Endothelial cell (in vitro differentiated cells): ENCODE measurements at regions not wholly inside any gene's neighbourhood (a gene's known extent, or its start where the extent isn't known, plus 50 kb on each side); places are given as distances from the start of the nearest gene placed in this dataset.

Experiments
- DNase-seq: peaks from one replicate; pipeline ENCODE4 v3.0.0; 2021; ENCODE audit warnings: low spot score
- H3K27ac Mint-ChIP-seq: one replicate; pipeline ENCODE4 v1.8.0; 2021; ENCODE audit warnings: mixed read lengths, inconsistent platforms; ENCODE audit not compliant: unreplicated experiment
- H3K27me3 Mint-ChIP-seq: one replicate; pipeline ENCODE4 v1.8.0; 2021; ENCODE audit warnings: mild to moderate bottlenecking, moderate library complexity, mixed read lengths, inconsistent platforms; ENCODE audit not compliant: unreplicated experiment
- H3K36me3 Mint-ChIP-seq: one replicate; pipeline ENCODE4 v1.8.0; 2021; ENCODE audit warnings: mild to moderate bottlenecking, low read depth, mixed read lengths, inconsistent platforms; ENCODE audit not compliant: unreplicated experiment
- H3K4me1 Mint-ChIP-seq: one replicate; pipeline ENCODE4 v1.8.0; 2021; ENCODE audit warnings: mild to moderate bottlenecking, mixed read lengths, inconsistent platforms; ENCODE audit not compliant: unreplicated experiment
- H3K4me3 Mint-ChIP-seq: one replicate; pipeline ENCODE4 v1.8.0; 2021; ENCODE audit warnings: mild to moderate bottlenecking, mixed read lengths, inconsistent platforms; ENCODE audit not compliant: unreplicated experiment
- H3K9me3 Mint-ChIP-seq: one replicate; pipeline ENCODE4 v1.8.0; 2021; ENCODE audit warnings: mixed read lengths, inconsistent platforms; ENCODE audit not compliant: unreplicated experiment
- TF ChIP-seq, protein P1 (sequence below): fragments of 200-600 bp; sonication (generic); IDR thresholded peaks from one replicate; pipeline ENCODE4 v1.5.0; 2021; ENCODE audit warnings: antibody characterized with exemption; ENCODE audit not compliant: unreplicated experiment

DNA sequence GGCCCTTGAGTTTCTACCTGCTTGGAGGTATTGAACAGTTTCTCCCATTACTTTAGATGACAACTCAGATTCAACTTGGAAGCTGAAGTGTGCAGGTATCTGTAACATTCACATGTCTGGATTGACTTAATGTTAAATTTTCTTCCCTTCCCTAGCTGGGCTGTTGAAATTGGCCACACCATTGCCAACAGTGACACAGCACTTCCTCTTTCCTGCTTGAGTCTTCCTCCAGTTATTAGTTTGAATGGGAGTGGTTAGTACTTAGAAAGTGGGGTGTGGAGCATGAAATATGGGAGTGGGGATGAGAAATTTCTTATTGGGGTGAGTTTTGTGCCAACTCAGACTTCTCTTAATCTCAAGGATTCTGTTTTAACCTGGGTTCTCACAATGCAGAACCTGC, 454.9 kb downstream of the KCNJ2 start:
- Mint-ChIP-seq H3K9me3 (no peaks in the 10 kb centered on the region), H3K27ac (no peak overlapping the region), H3K4me3 (no peak overlapping the region), H3K36me3 (no peaks in the 10 kb centered on the region), H3K4me1 (peaks cover 4% of the 10 kb centered on the region), H3K27me3 (peaks cover 2% of the 10 kb centered on the region)
- no peak for DNase-seq
- TF ChIP-seq, protein P1, sequence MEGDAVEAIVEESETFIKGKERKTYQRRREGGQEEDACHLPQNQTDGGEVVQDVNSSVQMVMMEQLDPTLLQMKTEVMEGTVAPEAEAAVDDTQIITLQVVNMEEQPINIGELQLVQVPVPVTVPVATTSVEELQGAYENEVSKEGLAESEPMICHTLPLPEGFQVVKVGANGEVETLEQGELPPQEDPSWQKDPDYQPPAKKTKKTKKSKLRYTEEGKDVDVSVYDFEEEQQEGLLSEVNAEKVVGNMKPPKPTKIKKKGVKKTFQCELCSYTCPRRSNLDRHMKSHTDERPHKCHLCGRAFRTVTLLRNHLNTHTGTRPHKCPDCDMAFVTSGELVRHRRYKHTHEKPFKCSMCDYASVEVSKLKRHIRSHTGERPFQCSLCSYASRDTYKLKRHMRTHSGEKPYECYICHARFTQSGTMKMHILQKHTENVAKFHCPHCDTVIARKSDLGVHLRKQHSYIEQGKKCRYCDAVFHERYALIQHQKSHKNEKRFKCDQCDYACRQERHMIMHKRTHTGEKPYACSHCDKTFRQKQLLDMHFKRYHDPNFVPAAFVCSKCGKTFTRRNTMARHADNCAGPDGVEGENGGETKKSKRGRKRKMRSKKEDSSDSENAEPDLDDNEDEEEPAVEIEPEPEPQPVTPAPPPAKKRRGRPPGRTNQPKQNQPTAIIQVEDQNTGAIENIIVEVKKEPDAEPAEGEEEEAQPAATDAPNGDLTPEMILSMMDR, result no peak

DNA sequence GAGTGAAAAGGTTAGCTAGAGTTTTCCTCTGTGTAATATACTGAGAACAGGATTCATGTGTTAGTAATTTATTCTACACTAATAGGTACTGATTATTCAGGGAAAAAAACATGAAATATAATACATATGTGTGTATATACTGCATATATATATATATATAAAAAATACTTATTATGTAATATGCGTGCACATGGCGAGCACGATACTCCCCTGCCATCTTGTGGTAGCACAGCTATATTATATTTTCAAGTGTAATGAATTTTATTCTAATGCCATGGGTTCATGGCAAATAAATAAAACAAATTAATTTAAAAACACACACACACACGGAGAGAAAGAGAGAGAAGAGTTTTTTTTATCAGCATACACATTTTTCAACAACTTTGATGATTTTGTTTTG, 460.6 kb downstream of the KCNJ2 start:
- Mint-ChIP-seq H3K4me1 (no peaks in the 10 kb centered on the region), H3K4me3 (no peak overlapping the region), H3K27me3 (peaks cover 2% of the 10 kb centered on the region), H3K9me3 (no peaks in the 10 kb centered on the region), H3K36me3 (no peaks in the 10 kb centered on the region), H3K27ac (no peak overlapping the region)
- no peak for DNase-seq
- TF ChIP-seq, protein P1, result no peak

DNA sequence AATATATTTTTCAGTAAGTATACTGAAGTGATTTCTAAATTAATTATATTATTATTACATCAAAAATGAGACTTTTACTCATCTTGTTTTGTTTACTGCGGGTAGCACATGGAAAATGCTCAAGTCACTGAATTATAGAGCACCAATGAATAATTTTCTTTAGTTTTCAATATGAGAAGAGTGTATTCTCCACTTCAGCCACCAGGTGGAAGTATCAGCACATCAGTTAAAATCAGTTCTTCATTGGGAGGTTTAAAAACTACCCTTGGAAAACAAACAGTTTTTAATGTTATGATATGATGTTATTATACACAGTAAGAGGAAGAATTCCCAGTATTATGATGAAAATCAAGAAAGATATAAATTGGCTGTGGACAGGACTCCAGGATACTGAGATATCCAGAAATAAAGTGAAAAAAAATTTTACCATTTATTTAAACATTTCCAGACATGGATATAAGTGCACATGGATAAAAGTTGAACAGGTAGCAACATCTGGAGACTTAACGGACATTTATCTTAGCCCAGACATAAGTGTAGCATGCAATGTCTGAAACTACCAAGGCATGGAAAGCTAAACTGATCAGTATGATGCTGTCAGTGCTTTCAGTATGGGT, 467.3 kb downstream of the KCNJ2 start:
- peaks cover 1% of the 10 kb centered on the region for H3K27me3 Mint-ChIP-seq
- no peaks in the 10 kb centered on the region for H3K36me3 Mint-ChIP-seq
- H3K4me1 Mint-ChIP-seq, result no peaks in the 10 kb centered on the region
- DNase-seq, result peak; percentile 8
- no peaks in the 10 kb centered on the region for H3K9me3 Mint-ChIP-seq
- H3K27ac Mint-ChIP-seq, result no peak overlapping the region
- TF ChIP-seq, protein P1, result peak; percentile 98
- H3K4me3 Mint-ChIP-seq, result no peak overlapping the region

DNA sequence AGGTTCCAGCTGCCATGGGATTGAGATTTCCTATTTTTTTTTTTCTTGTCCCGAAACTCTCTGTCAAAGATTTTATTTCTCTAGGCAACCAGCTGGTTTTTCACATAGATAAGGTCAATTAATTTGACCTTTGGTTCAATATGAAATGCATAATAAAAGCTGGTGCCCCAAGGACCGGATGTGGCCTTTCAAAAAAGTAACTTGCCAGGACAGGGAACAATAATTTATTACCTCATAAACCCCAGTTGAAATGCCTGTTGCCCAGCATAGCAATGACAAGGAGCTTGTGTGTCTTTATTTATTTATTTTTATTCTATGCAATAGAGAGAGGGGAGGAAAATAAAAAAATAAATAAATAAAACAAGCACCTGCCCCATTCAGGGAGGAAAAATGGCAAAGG, 472.7 kb downstream of the KCNJ2 start:
- H3K9me3 Mint-ChIP-seq, result no peaks in the 10 kb centered on the region
- TF ChIP-seq, protein P1, result no peak
- peaks cover 5% of the 10 kb centered on the region for H3K27me3 Mint-ChIP-seq
- H3K4me3 Mint-ChIP-seq, result no peak overlapping the region
- H3K4me1 Mint-ChIP-seq, result no peaks in the 10 kb centered on the region
- no peak overlapping the region for H3K27ac Mint-ChIP-seq
- DNase-seq, result no peak
- H3K36me3 Mint-ChIP-seq, result no peaks in the 10 kb centered on the region

DNA sequence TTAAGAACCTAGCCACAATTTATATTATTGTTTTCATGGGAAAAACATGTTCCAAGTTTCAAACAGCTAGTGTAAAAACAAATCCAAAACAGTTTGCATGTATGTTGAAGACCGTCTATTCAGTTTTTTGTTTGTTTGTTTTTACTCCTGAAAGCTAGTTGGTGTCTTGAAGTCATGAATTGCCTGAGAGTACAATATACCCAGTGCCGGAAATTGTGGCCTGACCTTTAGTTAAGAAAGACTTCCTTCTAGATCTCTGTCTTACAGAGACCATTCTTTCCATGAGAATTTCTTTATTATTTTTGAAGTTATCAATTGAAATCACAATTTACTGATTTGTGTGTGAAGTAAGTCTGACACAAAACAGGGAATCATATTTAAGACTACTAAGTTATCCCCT, 474.8 kb downstream of the KCNJ2 start:
- TF ChIP-seq, protein P1, result no peak
- Mint-ChIP-seq H3K36me3 (no peaks in the 10 kb centered on the region), H3K4me3 (no peak overlapping the region), H3K27me3 (peaks cover 4% of the 10 kb centered on the region), H3K9me3 (no peaks in the 10 kb centered on the region), H3K4me1 (no peaks in the 10 kb centered on the region), H3K27ac (no peak overlapping the region)
- no peak for DNase-seq
